HG02938 (cell line): ENCODE measurements at regions not wholly inside any gene's neighbourhood (a gene's known extent, or its start where the extent isn't known, plus 50 kb on each side); places are given as distances from the start of the nearest gene placed in this dataset.

Source experiments
- ATAC-seq: cut with Tn5 transposase; IDR thresholded peaks from one replicate; pipeline ENCODE4 v1.9.1; 2021; ENCODE audit warnings: mild to moderate bottlenecking, moderate library complexity; ENCODE audit not compliant: unreplicated experiment

GRCh38 chr4:24174602-24175001, 284.8 kb upstream of the PPARGC1A start:
- ATAC-seq, result no peak

- ATAC-seq, result no peak
Observed at GRCh38 chr4:24172406-24172805, 282.6 kb upstream of the PPARGC1A start.

GRCh38 chr4:24169956-24170355, 280.1 kb upstream of the PPARGC1A start:
- no peak for ATAC-seq

- no peak for ATAC-seq
Observed at GRCh38 chr4:24168658-24169057, 278.8 kb upstream of the PPARGC1A start.

- no peak for ATAC-seq
Observed at GRCh38 chr4:24166501-24166900, 276.7 kb upstream of the PPARGC1A start.

- ATAC-seq, result no peak
Observed at GRCh38 chr4:24164797-24165196, 274.9 kb upstream of the PPARGC1A start.

- no peak for ATAC-seq
Observed at GRCh38 chr4:24164054-24164693, 274.3 kb upstream of the PPARGC1A start.

- ATAC-seq, result no peak
Observed at GRCh38 chr4:24163314-24163713, 273.5 kb upstream of the PPARGC1A start.

GRCh38 chr4:24160358-24160757, 270.5 kb upstream of the PPARGC1A start:
- no peak for ATAC-seq

- ATAC-seq, result no peak
Observed at GRCh38 chr4:24158031-24158430, 268.2 kb upstream of the PPARGC1A start.

- ATAC-seq, result no peak
Observed at GRCh38 chr4:24150034-24150433, 260.2 kb upstream of the PPARGC1A start.

GRCh38 chr4:24146127-24146526, 256.3 kb upstream of the PPARGC1A start:
- ATAC-seq, result no peak

GRCh38 chr4:24145591-24145990, 255.7 kb upstream of the PPARGC1A start:
- ATAC-seq, result no peak

- no peak for ATAC-seq
Observed at GRCh38 chr4:24144381-24144780, 254.5 kb upstream of the PPARGC1A start.

GRCh38 chr4:24143741-24144140, 253.9 kb upstream of the PPARGC1A start:
- ATAC-seq, result no peak

GRCh38 chr4:24141836-24142235, 252.0 kb upstream of the PPARGC1A start:
- ATAC-seq, result no peak

- ATAC-seq, result no peak
Observed at GRCh38 chr4:24140892-24141291, 251.0 kb upstream of the PPARGC1A start.

- no peak for ATAC-seq
Observed at GRCh38 chr4:24137671-24138601, 248.1 kb upstream of the PPARGC1A start.

- ATAC-seq, result no peak
Observed at GRCh38 chr4:24131954-24132673, 242.3 kb upstream of the PPARGC1A start.

GRCh38 chr4:24130637-24131036, 240.8 kb upstream of the PPARGC1A start:
- no peak for ATAC-seq

- no peak for ATAC-seq
Observed at GRCh38 chr4:24126776-24127175, 236.9 kb upstream of the PPARGC1A start.
